Naive thymus-derived CD4-positive, alpha-beta T cell (primary cell): ENCODE measurements at regions not wholly inside any gene's neighbourhood (a gene's known extent, or its start where the extent isn't known, plus 50 kb on each side); places are given as distances from the start of the nearest gene placed in this dataset.

Experiments
- ATAC-seq: fragments of 150-1000 bp; cut with Tn5 transposase; 2 replicates; pipeline ENCODE4 v1.10.0; 2021; ENCODE audit warnings: mild to moderate bottlenecking, moderate library complexity
- CTCF ChIA-PET: fragments of 350-600 bp; sonication (Branson Sonifier 250); formaldehyde crosslinking; loops from one replicate; lab custom pipeline; 2021; ENCODE audit warnings: antibody characterized with exemption; lab: Charles Lee
- POLR2A ChIA-PET: fragments of 350-600 bp; sonication (Branson Sonifier 250); formaldehyde crosslinking; loops from one replicate; lab custom pipeline; 2021; ENCODE audit warnings: antibody characterized with exemption, inconsistent platforms; lab: Charles Lee
- DNase-seq, 9 donors: peaks; one replicate each; pipeline versions ENCODE4 v3.0.0 to v3.0.0-alpha.2; 2020 to 2022; ENCODE audit warnings: mixed read lengths in 1 of 9
- H3K27ac ChIP-seq: one replicate; pipeline ENCODE4 v1.7.0; 2013; ENCODE audit warnings: mild to moderate bottlenecking, low read depth, low read length, moderate library complexity
- H3K27me3 ChIP-seq, 2 donors: one replicate each; pipeline ENCODE4 v1.7.0; 2013; ENCODE audit warnings: low read length in 2 of 2, mild to moderate bottlenecking in 2 of 2, moderate library complexity in 2 of 2; ENCODE audit not compliant: control insufficient read depth in 2 of 2, insufficient read depth in 2 of 2
- H3K36me3 ChIP-seq, 3 experiments: 1 replicate in 2 of 3; 2 replicates in 1 of 3; pipeline ENCODE4 v1.7.0; 2013; ENCODE audit warnings: low read length in 3 of 3, mild to moderate bottlenecking in 3 of 3, moderate library complexity in 1 of 3; ENCODE audit not compliant: insufficient read depth in 3 of 3, control insufficient read depth in 2 of 3
- H3K4me1 ChIP-seq, 2 donors: one replicate each; pipeline ENCODE4 v1.7.0; 2013; ENCODE audit warnings: low read length in 2 of 2, mild to moderate bottlenecking in 2 of 2, moderate library complexity in 1 of 2; ENCODE audit not compliant: control insufficient read depth in 2 of 2, insufficient read depth in 2 of 2
- H3K4me3 ChIP-seq: 2 replicates; pipeline ENCODE4 v1.7.0; 2013; ENCODE audit warnings: mild to moderate bottlenecking, low read length
- H3K9me3 ChIP-seq, 3 experiments: 1 replicate in 2 of 3; 2 replicates in 1 of 3; pipeline ENCODE4 v1.7.0; 2013; ENCODE audit warnings: low read length in 3 of 3; ENCODE audit not compliant: control insufficient read depth in 2 of 3
- H3K27ac Mint-ChIP-seq, 9 donors: one replicate each; pipeline ENCODE4 v1.8.0; 2020 to 2022; ENCODE audit warnings: mixed read lengths in 9 of 9, mild to moderate bottlenecking in 8 of 9, moderate library complexity in 5 of 9, inconsistent platforms in 2 of 9
- H3K27me3 Mint-ChIP-seq, 5 donors: one replicate each; pipeline ENCODE4 v1.8.0; 2021 to 2022; ENCODE audit warnings: mixed read lengths in 5 of 5, mild to moderate bottlenecking in 1 of 5
- H3K36me3 Mint-ChIP-seq, 5 donors: one replicate each; pipeline ENCODE4 v1.8.0; 2020 to 2022; ENCODE audit warnings: mixed read lengths in 5 of 5, mild to moderate bottlenecking in 3 of 5, inconsistent platforms in 1 of 5
- H3K4me1 Mint-ChIP-seq, 7 donors: one replicate each; pipeline ENCODE4 v1.8.0; 2020 to 2022; ENCODE audit warnings: mixed read lengths in 7 of 7, mild to moderate bottlenecking in 3 of 7, inconsistent platforms in 1 of 7
- H3K4me3 Mint-ChIP-seq, 10 donors: one replicate each; pipeline ENCODE4 v1.8.0; 2020 to 2022; ENCODE audit warnings: mild to moderate bottlenecking in 10 of 10, mixed read lengths in 10 of 10, moderate library complexity in 6 of 10, inconsistent platforms in 2 of 10
- H3K9me3 Mint-ChIP-seq, 11 donors: one replicate each; pipeline ENCODE4 v1.8.0; 2020 to 2022; ENCODE audit warnings: mixed read lengths in 11 of 11, mild to moderate bottlenecking in 4 of 11, inconsistent platforms in 1 of 11, moderate library complexity in 1 of 11
- intact Hi-C, 2 donors: fragments of 100-400 bp; cut with micrococcal nuclease; formaldehyde crosslinking; loops; one replicate each; pipeline ENCODE4 v1.15.1; 2023

- no peak for ATAC-seq
- no peak overlapping the region for H3K27ac Mint-ChIP-seq
- Histone ChIP-seq H3K27ac (no peak overlapping the region), H3K4me3 (no peak overlapping the region), H3K4me1 (no peaks in the 10 kb centered on the region), H3K36me3 (no peaks in the 10 kb centered on the region), H3K9me3 (no peaks in the 10 kb centered on the region), H3K27me3 (no peaks in the 10 kb centered on the region)
- DNase-seq: no peak
- no peaks in the 10 kb centered on the region for H3K4me1 Mint-ChIP-seq
- H3K27me3 Mint-ChIP-seq: peaks cover 0 to 7% (median 0%) of the 10 kb centered on the region in 5 donors
- intact Hi-C loops: no loop called here
- H3K9me3 Mint-ChIP-seq: peaks cover 0 to 5% (median 1%) of the 10 kb centered on the region in 11 donors
- no peaks in the 10 kb centered on the region for H3K36me3 Mint-ChIP-seq
- POLR2A ChIA-PET: no interaction called here
- no peak overlapping the region for H3K4me3 Mint-ChIP-seq
- CTCF ChIA-PET: no interaction called here
These were observed 208.5 kb downstream of the C12orf50 start for GRCh38 chr12:87820524-87821202.

GRCh38 chr12:87818441-87818840, 210.8 kb downstream of the C12orf50 start:
- ChIA-PET POLR2A (no interaction called here), CTCF (no interaction called here)
- H3K27ac ChIP-seq: no peak overlapping the region
- DNase-seq: no peak
- no peaks in the 10 kb centered on the region for H3K4me1 Mint-ChIP-seq
- intact Hi-C loops: no loop called here
- H3K36me3 Mint-ChIP-seq: no peaks in the 10 kb centered on the region
- H3K4me3 ChIP-seq: no peak overlapping the region
- no peak for ATAC-seq
- H3K4me1 ChIP-seq: no peaks in the 10 kb centered on the region
- H3K27ac Mint-ChIP-seq: no peak overlapping the region
- peaks cover 0 to 5% (median 0%) of the 10 kb centered on the region in 11 donors for H3K9me3 Mint-ChIP-seq
- no peaks in the 10 kb centered on the region for H3K9me3 ChIP-seq
- no peaks in the 10 kb centered on the region for H3K36me3 ChIP-seq
- H3K27me3 ChIP-seq: no peaks in the 10 kb centered on the region
- H3K27me3 Mint-ChIP-seq: peaks cover 0 to 7% (median 0%) of the 10 kb centered on the region in 5 donors
- H3K4me3 Mint-ChIP-seq: no peak overlapping the region

DNA sequence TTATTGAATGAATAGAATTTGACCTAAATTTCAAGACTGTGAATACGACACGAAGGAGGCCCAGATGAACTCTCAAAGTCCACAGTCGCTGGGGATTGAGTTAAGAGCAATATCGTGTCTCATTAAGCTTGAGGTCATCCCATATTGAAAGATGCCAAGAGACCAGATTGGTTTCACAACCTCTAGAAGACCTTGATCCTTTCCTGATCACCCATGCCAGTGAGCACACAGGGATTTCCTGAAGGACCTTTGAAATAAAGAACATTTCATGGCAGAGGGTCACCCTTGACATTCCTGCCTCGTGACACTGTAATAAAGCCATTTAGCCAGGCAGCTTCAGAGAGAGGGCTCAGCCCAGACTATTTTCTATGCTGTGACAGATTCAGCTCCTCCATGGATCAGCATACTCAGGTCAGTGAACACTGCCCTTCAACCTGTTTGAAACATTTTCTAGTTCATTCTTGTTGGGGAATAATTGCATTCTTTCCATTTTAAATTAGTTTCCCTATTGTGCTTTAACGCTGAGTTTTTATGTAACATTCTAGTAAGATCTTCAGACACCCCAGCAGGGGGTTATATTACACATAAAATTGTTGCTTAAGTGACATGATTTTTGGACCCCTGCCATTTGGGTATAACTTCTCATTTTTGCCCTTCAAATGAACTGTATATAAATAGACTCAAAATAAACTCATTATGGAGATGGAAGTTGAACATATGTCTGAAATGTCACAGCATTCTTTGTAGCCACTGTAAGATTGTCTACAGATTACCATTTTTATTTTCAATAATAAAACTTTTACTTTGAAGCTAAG, 213.2 kb downstream of the C12orf50 start:
- Histone ChIP-seq H3K27ac (no peak overlapping the region), H3K27me3 (no peaks in the 10 kb centered on the region), H3K36me3 (no peaks in the 10 kb centered on the region), H3K9me3 (no peaks in the 10 kb centered on the region), H3K4me3 (no peak overlapping the region), H3K4me1 (no peaks in the 10 kb centered on the region)
- intact Hi-C loops: no loop called here
- DNase-seq (no peak), ATAC-seq (no peak)
- POLR2A ChIA-PET: no interaction called here
- CTCF ChIA-PET: no interaction called here
- no peaks in the 10 kb centered on the region for H3K27me3 Mint-ChIP-seq
- no peaks in the 10 kb centered on the region for H3K36me3 Mint-ChIP-seq
- peaks cover 0 to 4% (median 0%) of the 10 kb centered on the region in 11 donors for H3K9me3 Mint-ChIP-seq
- H3K4me1 Mint-ChIP-seq: no peaks in the 10 kb centered on the region
- H3K27ac Mint-ChIP-seq: no peak overlapping the region
- no peak overlapping the region for H3K4me3 Mint-ChIP-seq

DNA sequence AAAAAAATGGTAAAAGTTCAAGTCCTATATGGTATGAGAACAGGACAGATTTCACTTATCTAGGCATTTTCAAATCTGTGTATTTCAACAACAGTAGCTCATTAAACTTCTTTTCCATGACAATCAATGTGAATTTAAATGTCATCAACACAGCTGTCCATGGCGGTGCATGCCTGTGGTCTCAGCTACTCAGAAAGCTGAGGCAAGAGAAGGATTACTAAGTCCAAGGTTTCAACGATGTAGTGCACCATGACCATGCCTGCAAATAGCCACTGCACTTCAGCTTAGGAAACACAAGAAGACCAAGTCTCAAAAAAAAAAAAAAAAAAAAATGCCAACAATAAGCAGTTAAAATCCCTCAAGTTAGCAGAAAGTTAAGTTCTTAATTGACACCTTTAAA, 214.6 kb downstream of the C12orf50 start:
- Mint-ChIP-seq H3K27me3 (no peaks in the 10 kb centered on the region), H3K36me3 (no peaks in the 10 kb centered on the region), H3K9me3 (peaks cover 0 to 4% (median 0%) of the 10 kb centered on the region in 11 donors), H3K4me3 (no peak overlapping the region), H3K27ac (no peak overlapping the region), H3K4me1 (no peaks in the 10 kb centered on the region)
- CTCF ChIA-PET: no interaction called here
- ATAC-seq (no peak), DNase-seq (no peak)
- Histone ChIP-seq H3K4me3 (no peak overlapping the region), H3K36me3 (no peaks in the 10 kb centered on the region), H3K9me3 (no peaks in the 10 kb centered on the region), H3K27ac (no peak overlapping the region), H3K27me3 (no peaks in the 10 kb centered on the region), H3K4me1 (no peaks in the 10 kb centered on the region)
- POLR2A ChIA-PET: no interaction called here
- intact Hi-C loops: no loop called here

- POLR2A ChIA-PET: no interaction called here
- Mint-ChIP-seq H3K9me3 (peaks cover 0 to 4% (median 0%) of the 10 kb centered on the region in 11 donors), H3K27ac (no peak overlapping the region), H3K27me3 (no peaks in the 10 kb centered on the region), H3K36me3 (no peaks in the 10 kb centered on the region), H3K4me1 (no peaks in the 10 kb centered on the region), H3K4me3 (no peak overlapping the region)
- H3K27me3 ChIP-seq: no peaks in the 10 kb centered on the region
- no peaks in the 10 kb centered on the region for H3K9me3 ChIP-seq
- H3K4me1 ChIP-seq: no peaks in the 10 kb centered on the region
- H3K36me3 ChIP-seq: no peaks in the 10 kb centered on the region
- H3K27ac ChIP-seq: no peak overlapping the region
- no peak for DNase-seq
- CTCF ChIA-PET: no interaction called here
- H3K4me3 ChIP-seq: no peak overlapping the region
- intact Hi-C loops: no loop called here
- no peak for ATAC-seq
These were observed 215.5 kb downstream of the C12orf50 start for GRCh38 chr12:87813476-87814234.

GRCh38 chr12:87812681-87813080, 216.5 kb downstream of the C12orf50 start:
- intact Hi-C loops: no loop called here
- no peaks in the 10 kb centered on the region for H3K4me1 Mint-ChIP-seq
- no peaks in the 10 kb centered on the region for H3K36me3 ChIP-seq
- H3K4me3 Mint-ChIP-seq: no peak overlapping the region
- ATAC-seq (no peak), DNase-seq (no peak)
- H3K27ac ChIP-seq: no peak overlapping the region
- H3K4me1 ChIP-seq: no peaks in the 10 kb centered on the region
- no peak overlapping the region for H3K27ac Mint-ChIP-seq
- POLR2A ChIA-PET: no interaction called here
- peaks cover 0 to 4% (median 0%) of the 10 kb centered on the region in 11 donors for H3K9me3 Mint-ChIP-seq
- no peaks in the 10 kb centered on the region for H3K9me3 ChIP-seq
- no peaks in the 10 kb centered on the region for H3K27me3 Mint-ChIP-seq
- CTCF ChIA-PET: no interaction called here
- H3K27me3 ChIP-seq: no peaks in the 10 kb centered on the region
- H3K4me3 ChIP-seq: no peak overlapping the region
- H3K36me3 Mint-ChIP-seq: no peaks in the 10 kb centered on the region
